Thoracic aorta (tissue), 2 donors: ENCODE measurements at regions not wholly inside any gene's neighbourhood (a gene's known extent, or its start where the extent isn't known, plus 50 kb on each side); places are given as distances from the start of the nearest gene placed in this dataset.

ENCODE experiments used
- ATAC-seq: fragments of 150-250 bp; one replicate; pipeline ENCODE4 v1.8.0; 2017; ENCODE audit warnings: low read depth; ENCODE audit not compliant: insufficient number of reproducible peaks, low FRiP score
- DNase-seq: peaks from one replicate; pipeline ENCODE4 v3.0.0-alpha.2; 2020; ENCODE audit warnings: low spot score
- H3K27ac ChIP-seq, 2 donors: fragments of 200-600 bp; sonication (generic); 1 replicate in 1 of 2; 2 replicates in 1 of 2; pipeline ENCODE4 v1.5.1; 2016; ENCODE audit warnings: mild to moderate bottlenecking in 2 of 2, moderate library complexity in 2 of 2
- H3K27me3 ChIP-seq: fragments of 200-600 bp; sonication (generic); replicated peaks from 2 replicates; pipeline ENCODE4 v1.6.0; 2016; ENCODE audit warnings: mild to moderate bottlenecking; ENCODE audit not compliant: insufficient read depth
- H3K36me3 ChIP-seq: fragments of 200-600 bp; sonication (generic); one replicate; pipeline ENCODE4 v1.5.1; 2016
- H3K4me1 ChIP-seq, 2 donors: fragments of 200-600 bp; sonication (generic); 1 replicate in 1 of 2; 2 replicates in 1 of 2; pipeline versions ENCODE4 v1.5.1 to v1.6.0; 2016; ENCODE audit warnings: low read depth in 2 of 2, mild to moderate bottlenecking in 1 of 2; ENCODE audit not compliant: control insufficient read depth in 1 of 2
- H3K4me3 ChIP-seq: fragments of 200-600 bp; sonication (generic); 2 replicates; pipeline ENCODE4 v1.5.1; 2016; ENCODE audit warnings: mild to moderate bottlenecking
- H3K9me3 ChIP-seq: fragments of 200-600 bp; sonication (generic); 2 replicates; pipeline ENCODE4 v1.5.1; 2016
- TF ChIP-seq, protein P1 (sequence below): fragments of 200-600 bp; sonication (generic); IDR thresholded peaks from one replicate; pipeline ENCODE4 v1.5.1; 2019; ENCODE audit warnings: antibody characterized with exemption

DNA sequence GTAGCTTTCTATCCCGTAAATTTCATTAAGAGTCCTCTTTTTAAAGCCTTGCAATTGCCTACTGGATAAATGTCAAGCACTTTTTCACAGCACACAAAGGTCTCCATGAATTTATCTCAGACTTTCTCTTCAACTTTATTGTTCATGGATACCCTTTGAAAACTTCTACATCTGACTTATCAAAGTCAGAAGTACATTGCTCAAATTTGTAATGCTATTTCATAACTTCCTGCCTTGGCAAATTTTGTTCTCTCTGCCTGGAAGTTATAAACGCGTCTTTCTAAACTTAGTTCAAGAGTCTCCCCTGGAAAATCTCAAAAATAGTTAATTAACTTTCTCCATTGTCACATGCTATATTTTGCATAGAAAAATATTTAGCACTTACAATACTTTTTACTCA is 55.9 kb upstream of the RERGL start:
- Histone ChIP-seq H3K27me3 (no peaks in the 10 kb centered on the region), H3K4me3 (no peak overlapping the region), H3K9me3 (no peaks in the 10 kb centered on the region), H3K27ac (no peak overlapping the region), H3K4me1 (peaks cover 9 to 15% of the 10 kb centered on the region in 2 donors), H3K36me3 (no peaks in the 10 kb centered on the region)
- TF ChIP-seq, protein P1, sequence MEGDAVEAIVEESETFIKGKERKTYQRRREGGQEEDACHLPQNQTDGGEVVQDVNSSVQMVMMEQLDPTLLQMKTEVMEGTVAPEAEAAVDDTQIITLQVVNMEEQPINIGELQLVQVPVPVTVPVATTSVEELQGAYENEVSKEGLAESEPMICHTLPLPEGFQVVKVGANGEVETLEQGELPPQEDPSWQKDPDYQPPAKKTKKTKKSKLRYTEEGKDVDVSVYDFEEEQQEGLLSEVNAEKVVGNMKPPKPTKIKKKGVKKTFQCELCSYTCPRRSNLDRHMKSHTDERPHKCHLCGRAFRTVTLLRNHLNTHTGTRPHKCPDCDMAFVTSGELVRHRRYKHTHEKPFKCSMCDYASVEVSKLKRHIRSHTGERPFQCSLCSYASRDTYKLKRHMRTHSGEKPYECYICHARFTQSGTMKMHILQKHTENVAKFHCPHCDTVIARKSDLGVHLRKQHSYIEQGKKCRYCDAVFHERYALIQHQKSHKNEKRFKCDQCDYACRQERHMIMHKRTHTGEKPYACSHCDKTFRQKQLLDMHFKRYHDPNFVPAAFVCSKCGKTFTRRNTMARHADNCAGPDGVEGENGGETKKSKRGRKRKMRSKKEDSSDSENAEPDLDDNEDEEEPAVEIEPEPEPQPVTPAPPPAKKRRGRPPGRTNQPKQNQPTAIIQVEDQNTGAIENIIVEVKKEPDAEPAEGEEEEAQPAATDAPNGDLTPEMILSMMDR, result no peak
- no peak for ATAC-seq
- DNase-seq, result no peak

DNA sequence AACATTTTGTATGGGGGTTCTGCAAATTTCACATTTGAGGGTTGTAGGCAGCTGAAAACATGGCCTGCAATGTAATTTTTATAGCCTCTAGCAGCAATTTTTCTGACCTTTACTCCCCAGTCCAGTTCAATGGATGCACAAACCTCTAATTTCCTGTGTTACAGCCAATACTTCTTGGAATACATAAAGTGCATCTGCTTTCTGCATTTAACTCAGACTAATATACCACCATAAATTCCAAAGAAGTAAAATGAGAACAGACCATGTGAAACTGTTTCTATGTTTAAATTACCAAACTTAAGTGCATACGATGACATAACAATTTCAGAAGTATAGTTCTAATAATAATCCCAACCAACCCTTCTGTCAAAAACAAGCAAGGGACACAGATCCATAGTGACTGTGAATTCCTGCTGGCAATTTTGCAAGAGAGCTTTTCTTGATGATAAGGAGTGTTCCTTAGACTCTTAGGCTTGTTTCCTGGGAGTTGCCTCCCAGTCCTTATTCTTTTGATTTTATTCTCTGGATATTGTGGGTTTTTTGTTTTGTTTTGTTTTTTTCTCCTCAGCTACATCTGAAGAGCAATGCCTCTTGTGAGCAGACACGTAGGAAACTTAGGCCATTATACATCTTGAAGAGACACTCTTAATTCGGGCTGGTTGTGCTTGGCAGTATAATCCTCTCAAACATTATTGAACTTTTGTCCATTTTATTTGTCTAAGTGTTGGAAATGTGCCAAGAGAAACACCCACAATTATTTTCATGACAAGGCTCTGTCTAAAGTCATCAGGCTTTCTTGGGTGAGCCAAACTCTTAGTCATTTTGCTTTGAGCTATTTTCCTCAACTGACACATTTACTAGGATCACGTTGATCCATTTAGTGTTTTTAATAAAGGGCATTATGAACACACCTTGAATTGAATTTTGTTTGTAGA is 51.3 kb upstream of the RERGL start:
- Histone ChIP-seq H3K9me3 (no peaks in the 10 kb centered on the region), H3K4me1 (peaks cover 2 to 15% of the 10 kb centered on the region in 2 donors), H3K27ac (no peak overlapping the region), H3K4me3 (no peak overlapping the region), H3K27me3 (no peaks in the 10 kb centered on the region), H3K36me3 (no peaks in the 10 kb centered on the region)
- no peak for ATAC-seq
- no peak for DNase-seq
- TF ChIP-seq, protein P1, result no peak

DNA sequence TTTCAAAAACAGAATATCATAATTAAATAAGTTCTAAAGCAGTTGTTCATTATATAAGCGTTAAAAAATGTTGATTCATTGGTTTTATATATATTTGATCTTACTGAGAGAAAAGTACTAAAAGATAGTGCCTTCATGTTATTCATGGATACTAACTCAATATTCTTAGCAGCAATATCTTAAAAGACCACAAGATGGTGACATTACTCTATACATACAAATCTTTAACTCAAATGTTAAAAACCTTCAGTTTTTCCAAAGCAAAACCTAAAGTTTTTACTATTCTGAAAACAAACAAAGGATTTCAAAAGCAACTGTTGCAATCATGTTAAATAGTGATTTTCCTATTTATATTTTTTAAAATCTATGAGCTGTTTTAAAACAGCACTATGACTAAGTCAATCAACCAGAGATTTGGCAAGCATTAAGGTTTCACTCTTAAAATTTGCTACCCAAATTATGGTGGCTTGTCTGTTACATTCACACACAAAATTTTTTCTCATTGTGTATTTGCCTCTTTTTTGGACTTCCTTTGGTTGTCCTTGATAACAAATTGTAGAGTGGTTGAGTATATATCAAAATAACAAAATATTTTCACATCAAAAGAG is 50.1 kb upstream of the RERGL start:
- no peak overlapping the region for H3K27ac ChIP-seq
- no peaks in the 10 kb centered on the region for H3K36me3 ChIP-seq
- TF ChIP-seq, protein P1, result peak; percentile 58
- H3K4me1 ChIP-seq, result peaks cover 1 to 11% of the 10 kb centered on the region in 2 donors
- H3K9me3 ChIP-seq, result no peaks in the 10 kb centered on the region
- no peaks in the 10 kb centered on the region for H3K27me3 ChIP-seq
- no peak overlapping the region for H3K4me3 ChIP-seq
- ATAC-seq, result no peak
- DNase-seq, result no peak
